Muscle layer of duodenum (tissue), 2 donors: ENCODE measurements at regions not wholly inside any gene's neighbourhood (a gene's known extent, or its start where the extent isn't known, plus 50 kb on each side); places are given as distances from the start of the nearest gene placed in this dataset.
A peak's percentile ranks its signal among the peaks of the same experiment; 100 is the strongest.
"Not testable (repeated sequence)": the region's sequence is repeated elsewhere in the genome, so short reads cannot be mapped to it uniquely, and the experiment has no call there.

Experiments
- H3K27ac ChIP-seq: one replicate; pipeline ENCODE4 v1.7.0; 2013; ENCODE audit warnings: mild to moderate bottlenecking, low read length
- H3K27me3 ChIP-seq: one replicate; pipeline ENCODE4 v1.7.0; 2013; ENCODE audit warnings: low read depth, mild to moderate bottlenecking, control low read depth, low read length
- H3K36me3 ChIP-seq, 2 donors: one replicate each; pipeline ENCODE4 v1.7.0; 2013; ENCODE audit warnings: low read length in 2 of 2, control low read depth in 1 of 2, mild to moderate bottlenecking in 1 of 2; ENCODE audit not compliant: insufficient read depth in 2 of 2, control insufficient read depth in 1 of 2
- H3K4me1 ChIP-seq, 2 donors: one replicate each; pipeline ENCODE4 v1.7.0; 2013; ENCODE audit warnings: low read length in 2 of 2, mild to moderate bottlenecking in 2 of 2, control low read depth in 1 of 2, moderate library complexity in 1 of 2; ENCODE audit not compliant: insufficient read depth in 2 of 2, control insufficient read depth in 1 of 2
- H3K4me3 ChIP-seq, 2 donors: one replicate each; pipeline ENCODE4 v1.7.0; 2013; ENCODE audit warnings: low read length in 2 of 2, low read depth in 1 of 2, mild to moderate bottlenecking in 1 of 2
- H3K9me3 ChIP-seq, 2 donors: one replicate each; pipeline ENCODE4 v1.7.0; 2013; ENCODE audit warnings: low read length in 2 of 2, control low read depth in 1 of 2, mild to moderate bottlenecking in 1 of 2; ENCODE audit not compliant: control insufficient read depth in 1 of 2
- donor health status: healthy.

DNA sequence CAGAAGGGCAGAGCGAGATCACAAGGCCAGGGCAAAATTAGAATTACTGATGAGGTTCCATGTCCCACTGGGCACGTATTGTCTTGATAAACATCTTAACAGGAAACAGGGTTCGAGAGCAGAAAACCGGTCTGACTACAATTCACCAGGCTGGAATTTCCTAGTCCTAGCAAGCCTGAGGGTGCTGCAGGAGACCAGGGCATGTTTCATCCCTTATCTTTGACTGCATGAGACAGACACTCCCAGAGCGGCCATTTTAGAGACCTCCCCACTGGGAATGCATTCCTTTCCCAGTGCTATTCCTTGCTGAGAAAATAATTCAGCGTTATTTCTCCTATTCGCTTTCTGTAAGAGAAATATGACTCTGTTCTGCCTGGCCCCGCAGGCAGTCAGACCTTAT is 228.5 kb upstream of the IZUMO3 start:
- H3K27ac ChIP-seq, H3K4me3 ChIP-seq, H3K36me3 ChIP-seq, H3K9me3 ChIP-seq, H3K4me1 ChIP-seq, H3K27me3 ChIP-seq: not testable (repeated sequence)

DNA sequence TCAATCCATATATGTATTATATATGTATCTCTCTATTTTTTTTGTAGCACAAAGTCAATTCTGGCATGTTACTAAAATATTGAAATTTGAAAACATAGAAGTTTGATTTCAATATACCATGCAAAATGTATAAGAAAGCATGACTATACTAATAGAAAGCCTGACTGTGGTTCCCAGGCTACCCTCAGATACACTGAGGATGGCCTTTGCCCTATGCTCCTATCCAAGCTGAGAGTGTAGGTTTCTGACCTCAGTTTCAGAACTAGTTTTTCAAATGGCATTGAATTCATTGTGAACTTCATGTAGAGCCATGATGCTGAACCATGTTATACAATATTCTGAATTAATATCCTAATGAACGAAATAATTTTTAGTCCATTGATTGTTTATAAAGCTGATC is 220.4 kb upstream of the IZUMO3 start:
- H3K9me3 ChIP-seq: peaks cover 0 to 5% of the 10 kb centered on the region in 2 donors

DNA sequence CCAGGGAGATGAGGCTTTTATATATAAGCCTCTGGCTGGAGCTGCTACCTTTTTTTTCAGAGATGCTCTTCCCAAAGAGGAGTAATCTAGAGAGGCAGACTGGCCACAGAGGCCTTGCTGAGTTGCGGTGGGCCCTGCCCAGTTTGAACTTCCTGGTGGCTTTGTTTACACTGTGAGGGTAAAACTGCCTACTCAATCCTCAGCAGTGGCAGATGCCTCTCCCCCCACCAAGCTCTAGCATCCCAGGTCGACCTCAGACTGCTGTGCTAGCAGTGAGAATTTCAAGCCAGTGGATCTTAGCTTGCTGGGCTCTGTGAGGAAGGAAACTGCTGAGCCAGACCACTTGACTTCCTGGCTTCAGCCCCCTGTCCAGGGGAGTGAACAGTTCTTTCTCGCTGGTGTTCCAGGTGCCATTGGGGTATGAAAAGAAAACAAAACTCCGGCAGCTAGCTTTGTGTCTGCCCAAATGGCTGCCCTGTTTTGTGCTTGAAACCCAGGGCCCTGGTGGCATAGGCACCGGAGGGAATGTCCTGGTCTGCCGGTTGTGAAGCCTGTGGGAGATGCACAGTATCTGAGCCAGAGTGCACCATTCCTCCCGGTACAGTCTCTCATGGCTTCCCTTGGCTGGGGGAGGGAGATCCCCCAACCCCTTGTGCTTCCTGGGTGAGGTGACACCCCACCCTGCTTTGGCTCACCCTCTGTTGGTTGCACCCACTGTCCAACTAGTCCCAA is 219.5 kb upstream of the IZUMO3 start:
- Histone ChIP-seq H3K36me3 (no peaks in the 10 kb centered on the region), H3K4me1 (no peaks in the 10 kb centered on the region), H3K4me3 (no peak overlapping the region), H3K9me3 (peaks cover 0 to 7% of the 10 kb centered on the region in 2 donors), H3K27me3 (no peaks in the 10 kb centered on the region), H3K27ac (no peak overlapping the region)

More for the DNA sequence above, 220.4 kb upstream of the IZUMO3 start:
- H3K4me1 ChIP-seq: no peaks in the 10 kb centered on the region
- no peak overlapping the region for H3K4me3 ChIP-seq
- H3K27me3 ChIP-seq: no peaks in the 10 kb centered on the region
- H3K36me3 ChIP-seq: no peaks in the 10 kb centered on the region
- H3K27ac ChIP-seq: no peak overlapping the region

DNA sequence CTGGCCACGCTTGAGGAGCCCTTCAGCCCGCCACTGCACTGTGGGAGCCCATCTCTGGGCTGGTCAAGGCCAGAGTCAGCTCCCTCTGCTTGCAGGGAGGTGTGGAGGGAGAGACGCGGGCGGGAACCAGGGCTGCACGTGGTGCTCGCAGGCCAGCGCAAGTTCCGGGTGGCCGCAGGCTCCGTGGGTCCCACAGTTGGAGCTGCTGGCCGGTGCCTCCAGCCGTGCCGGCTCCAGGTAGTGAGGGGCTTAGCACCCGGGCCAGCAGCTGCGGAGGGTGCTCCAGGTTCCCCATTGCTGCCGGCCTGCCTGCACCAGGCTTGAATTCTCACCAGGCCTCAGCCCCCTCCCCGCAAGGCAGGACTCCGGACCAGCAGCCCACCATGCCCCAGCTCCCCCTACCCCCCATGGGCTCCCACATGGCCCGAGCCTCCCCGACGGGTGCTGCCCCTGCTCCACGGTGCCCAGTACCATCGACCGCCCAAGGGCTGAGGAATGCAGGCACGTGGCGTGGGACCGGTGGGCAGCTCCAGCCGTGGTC is 192.8 kb upstream of the IZUMO3 start:
- Histone ChIP-seq H3K9me3 (peaks cover 0 to 9% of the 10 kb centered on the region in 2 donors), H3K27me3 (no peaks in the 10 kb centered on the region), H3K36me3 (no peaks in the 10 kb centered on the region)

DNA sequence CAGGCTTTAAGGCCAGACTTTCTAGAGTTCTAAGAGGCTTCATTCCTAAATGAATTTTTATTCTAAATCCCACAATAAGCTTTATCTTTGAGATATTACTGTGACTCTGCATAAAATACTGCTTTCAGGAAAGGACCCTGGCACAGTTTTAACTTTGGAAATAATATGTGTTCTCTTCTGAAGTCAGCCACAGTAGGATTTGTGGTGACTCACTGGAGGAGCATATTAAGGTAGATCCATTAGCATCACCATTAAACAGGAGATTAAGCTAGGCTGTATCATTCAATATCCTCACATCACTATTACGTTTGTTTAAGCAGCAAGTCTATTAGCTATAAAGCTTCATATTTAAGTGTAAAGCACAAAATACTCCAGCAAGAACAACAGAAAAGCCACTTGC is 186.1 kb upstream of the IZUMO3 start:
- H3K27ac ChIP-seq: no peak overlapping the region
- no peaks in the 10 kb centered on the region for H3K27me3 ChIP-seq
- H3K4me3 ChIP-seq: no peak overlapping the region
- no peaks in the 10 kb centered on the region for H3K9me3 ChIP-seq
- no peaks in the 10 kb centered on the region for H3K4me1 ChIP-seq
- H3K36me3 ChIP-seq: no peaks in the 10 kb centered on the region

More for the DNA sequence above, 192.8 kb upstream of the IZUMO3 start:
- no peak overlapping the region for H3K27ac ChIP-seq
- H3K4me3 ChIP-seq: no peak overlapping the region
- no peaks in the 10 kb centered on the region for H3K4me1 ChIP-seq

DNA sequence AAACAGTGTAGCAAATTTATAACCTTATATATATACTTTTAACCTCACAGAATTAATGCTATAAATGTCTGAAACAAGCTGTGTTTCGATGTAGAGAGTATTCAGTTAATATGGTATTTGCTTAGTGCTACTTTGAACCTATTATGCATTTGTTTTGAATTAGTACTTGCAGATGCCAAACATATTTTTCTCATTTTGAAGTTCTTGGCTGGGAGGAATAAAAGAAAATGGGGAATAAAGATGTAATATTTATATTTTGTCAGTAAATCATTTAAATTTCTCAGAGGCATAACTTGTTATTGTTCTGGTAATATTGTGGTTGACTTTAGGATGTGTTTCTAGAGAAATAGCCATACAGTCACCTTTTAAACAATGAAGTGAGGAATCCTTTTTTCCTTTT is 175.9 kb upstream of the IZUMO3 start:
- Histone ChIP-seq H3K4me3 (no peak overlapping the region), H3K4me1 (no peaks in the 10 kb centered on the region), H3K9me3 (no peaks in the 10 kb centered on the region), H3K36me3 (no peaks in the 10 kb centered on the region), H3K27ac (no peak overlapping the region), H3K27me3 (no peaks in the 10 kb centered on the region)

DNA sequence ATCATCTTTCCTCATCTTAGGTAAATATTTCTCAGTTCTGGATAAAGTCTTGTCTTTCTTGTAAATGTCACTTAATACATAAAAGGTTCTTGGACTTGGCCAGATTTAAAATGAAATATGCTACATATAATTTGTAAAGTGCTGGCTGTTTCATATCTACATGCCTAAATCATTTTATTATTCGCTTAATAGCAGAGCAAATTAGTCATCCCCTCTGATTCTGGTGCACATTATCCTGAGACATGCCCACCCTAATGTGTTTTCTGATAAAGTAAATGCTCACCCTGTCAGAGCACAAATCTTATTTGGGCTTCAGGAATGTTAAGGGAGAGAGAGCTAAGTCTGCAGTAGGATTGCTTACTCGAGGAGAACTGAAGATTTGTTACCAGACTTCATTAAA is 166.5 kb upstream of the IZUMO3 start:
- H3K27ac ChIP-seq: no peak overlapping the region
- no peaks in the 10 kb centered on the region for H3K9me3 ChIP-seq
- no peak overlapping the region for H3K4me3 ChIP-seq
- no peaks in the 10 kb centered on the region for H3K4me1 ChIP-seq
- no peaks in the 10 kb centered on the region for H3K36me3 ChIP-seq
- no peaks in the 10 kb centered on the region for H3K27me3 ChIP-seq

DNA sequence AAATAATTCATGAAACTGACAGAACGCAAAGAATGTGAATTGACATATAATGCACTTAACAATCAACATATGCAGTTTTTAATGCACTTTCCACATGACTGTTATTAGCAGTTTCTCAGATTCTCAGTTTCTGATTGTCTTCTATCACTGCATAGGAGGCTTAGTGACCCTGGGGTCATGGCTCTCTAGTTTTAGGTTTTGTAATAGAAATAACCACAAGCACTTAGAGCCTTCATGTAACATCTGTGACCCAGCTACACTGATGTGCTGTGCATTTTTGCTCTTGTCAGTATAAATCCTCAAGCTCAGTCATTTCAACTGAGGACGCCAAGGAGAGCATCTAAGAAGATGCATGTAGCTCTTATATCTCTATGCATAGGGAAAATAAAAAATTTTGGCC is 163.1 kb upstream of the IZUMO3 start:
- H3K27ac ChIP-seq: no peak overlapping the region
- no peaks in the 10 kb centered on the region for H3K27me3 ChIP-seq
- H3K4me3 ChIP-seq: no peak overlapping the region
- H3K36me3 ChIP-seq: no peaks in the 10 kb centered on the region
- no peaks in the 10 kb centered on the region for H3K4me1 ChIP-seq
- no peaks in the 10 kb centered on the region for H3K9me3 ChIP-seq

DNA sequence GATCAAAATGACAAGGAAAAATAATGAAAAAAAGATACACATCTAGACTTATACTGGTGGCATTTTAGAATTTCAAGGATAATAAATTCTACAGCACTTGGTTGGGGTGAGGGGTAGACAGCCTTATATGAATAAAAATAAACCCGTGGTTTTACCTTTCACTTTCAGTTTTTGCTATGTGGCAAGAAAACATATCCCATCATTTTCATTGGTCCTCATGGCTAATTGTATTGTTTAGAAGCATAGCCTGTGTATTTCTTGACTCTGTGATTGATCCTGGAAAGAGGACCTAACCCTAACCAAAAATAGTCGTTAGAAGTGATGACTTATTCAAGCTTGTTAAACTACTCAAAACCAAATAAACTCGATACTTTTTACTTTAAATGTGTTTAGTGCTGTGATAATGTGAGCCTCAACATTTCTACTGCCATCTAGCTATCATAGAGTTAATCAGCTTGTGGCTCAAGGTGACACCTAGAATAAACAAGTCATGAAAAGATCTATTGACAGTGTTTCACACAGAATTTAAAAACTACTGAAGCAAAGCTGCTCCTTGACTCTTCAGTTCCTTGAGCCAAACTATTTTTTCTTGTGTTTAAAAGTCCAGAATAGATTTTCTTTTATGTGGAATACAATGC is 153.3 kb upstream of the IZUMO3 start:
- Histone ChIP-seq H3K9me3 (peaks cover 0 to 2% of the 10 kb centered on the region in 2 donors), H3K4me3 (peak overlapping the region in 1 of 2 donors; percentile 43), H3K36me3 (no peaks in the 10 kb centered on the region), H3K4me1 (no peaks in the 10 kb centered on the region), H3K27me3 (no peaks in the 10 kb centered on the region), H3K27ac (no peak overlapping the region)

DNA sequence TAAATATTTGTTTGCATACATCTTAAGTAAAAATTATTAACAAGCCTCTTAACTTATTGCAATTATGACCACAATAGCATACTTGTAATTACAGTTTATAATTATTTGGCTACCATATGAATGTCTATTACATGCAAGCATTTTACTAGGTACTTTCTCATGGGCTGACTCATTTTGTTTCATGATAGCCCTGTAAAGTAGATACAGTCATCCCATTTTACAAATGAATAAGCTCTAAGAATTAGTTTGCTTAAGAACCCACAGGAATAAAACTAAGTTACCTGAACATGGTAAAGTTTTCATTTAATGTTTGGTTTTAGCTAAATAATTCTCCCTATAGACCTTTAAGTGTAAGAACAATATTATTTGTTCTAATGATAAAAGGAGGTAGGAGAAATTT is 126.6 kb upstream of the IZUMO3 start:
- H3K36me3 ChIP-seq: no peaks in the 10 kb centered on the region
- no peak overlapping the region for H3K4me3 ChIP-seq
- no peaks in the 10 kb centered on the region for H3K4me1 ChIP-seq
- no peaks in the 10 kb centered on the region for H3K9me3 ChIP-seq
- no peak overlapping the region for H3K27ac ChIP-seq
- no peaks in the 10 kb centered on the region for H3K27me3 ChIP-seq

DNA sequence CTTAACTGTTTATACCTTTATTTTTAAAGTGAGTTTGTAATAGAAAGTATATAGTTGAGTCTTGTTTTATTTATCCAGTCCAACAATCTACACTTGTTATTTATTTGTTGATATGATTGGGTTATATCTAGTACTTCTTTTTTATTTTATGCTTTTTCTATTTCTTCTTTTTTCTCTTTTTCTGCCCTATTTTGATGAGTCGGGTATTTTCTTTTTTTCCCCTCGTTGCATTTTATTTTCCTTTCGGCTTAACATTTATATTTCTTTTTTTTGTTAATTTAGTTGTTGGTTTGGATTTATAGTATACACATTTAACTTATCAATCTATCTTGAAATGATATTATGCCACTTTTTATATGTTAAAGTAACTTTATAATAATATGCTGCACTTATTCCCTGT is 111.7 kb upstream of the IZUMO3 start:
- Histone ChIP-seq H3K27me3 (no peaks in the 10 kb centered on the region), H3K4me1 (no peaks in the 10 kb centered on the region), H3K4me3 (no peak overlapping the region), H3K36me3 (no peaks in the 10 kb centered on the region), H3K27ac (no peak overlapping the region), H3K9me3 (no peaks in the 10 kb centered on the region)
